Common myeloid progenitor, CD34-positive (primary cell): ENCODE measurements at regions not wholly inside any gene's neighbourhood (a gene's known extent, or its start where the extent isn't known, plus 50 kb on each side); places are given as distances from the start of the nearest gene placed in this dataset.
"Not testable (repeated sequence)": the region's sequence is repeated elsewhere in the genome, so short reads cannot be mapped to it uniquely, and the experiment has no call there.

Source experiments
- CTCF ChIA-PET: fragments of 350-600 bp; sonication (Branson Sonifier 250); formaldehyde crosslinking; loops from one replicate; lab custom pipeline; 2021; ENCODE audit warnings: antibody characterized with exemption; lab: Charles Lee
- POLR2A ChIA-PET: fragments of 350-600 bp; sonication (Branson Sonifier 250); formaldehyde crosslinking; loops from one replicate; lab custom pipeline; 2021; ENCODE audit warnings: antibody characterized with exemption; lab: Charles Lee
- DNase-seq, 3 donors: peaks; one replicate each; pipeline versions ENCODE4 v3.0.0 to v3.0.0-alpha.2; 2013
- H3K27ac ChIP-seq, 2 experiments: 1 replicate in 1 of 2; 2 replicates in 1 of 2; pipeline ENCODE4 v1.7.0; 2013; ENCODE audit warnings: inconsistent platforms in 2 of 2, low read length in 2 of 2, mild to moderate bottlenecking in 2 of 2, low read depth in 1 of 2, moderate library complexity in 1 of 2; ENCODE audit not compliant: severe bottlenecking in 2 of 2, insufficient read depth in 1 of 2, poor library complexity in 1 of 2
- H3K27me3 ChIP-seq, 5 experiments: replicated peaks in 2 of 5; 1 replicate in 3 of 5; 2 replicates in 2 of 5; pipeline versions ENCODE4 v1.6.1 to v1.7.0; 2013; ENCODE audit warnings: low read length in 4 of 5, mild to moderate bottlenecking in 2 of 5, moderate library complexity in 2 of 5, inconsistent platforms in 1 of 5; ENCODE audit not compliant: insufficient read depth in 5 of 5, control insufficient read depth in 4 of 5
- H3K36me3 ChIP-seq, 4 experiments: 1 replicate in 2 of 4; 2 replicates in 2 of 4; pipeline versions ENCODE4 v1.6.1 to v1.7.0; 2013; ENCODE audit warnings: low read length in 3 of 4, control low read depth in 1 of 4, mild to moderate bottlenecking in 1 of 4; ENCODE audit not compliant: control insufficient read depth in 4 of 4, insufficient read depth in 4 of 4
- H3K4me1 ChIP-seq, 4 experiments: 1 replicate in 3 of 4; 2 replicates in 1 of 4; pipeline versions ENCODE4 v1.6.1 to v1.7.1; 2013; ENCODE audit warnings: low read length in 3 of 4, mild to moderate bottlenecking in 3 of 4, control low read depth in 1 of 4, inconsistent platforms in 1 of 4, moderate library complexity in 1 of 4; ENCODE audit not compliant: control insufficient read depth in 4 of 4, insufficient read depth in 4 of 4; ENCODE audit errors: control extremely low read depth in 1 of 4
- H3K4me3 ChIP-seq, 7 experiments: 1 replicate in 4 of 7; 2 replicates in 3 of 7; pipeline versions ENCODE4 v1.5.1 to v1.7.0; 2013; ENCODE audit warnings: mild to moderate bottlenecking in 7 of 7, low read length in 6 of 7, moderate library complexity in 6 of 7, inconsistent platforms in 2 of 7, low read depth in 2 of 7, control low read depth in 1 of 7; ENCODE audit not compliant: insufficient read depth in 4 of 7, control insufficient read depth in 1 of 7; ENCODE audit errors: extremely low read depth in 1 of 7
- H3K9me3 ChIP-seq, 5 experiments: 1 replicate in 4 of 5; 2 replicates in 1 of 5; pipeline versions ENCODE4 v1.6.1 to v1.7.1; 2013; ENCODE audit warnings: low read length in 4 of 5, mild to moderate bottlenecking in 2 of 5, inconsistent platforms in 1 of 5, low read depth in 1 of 5, moderate library complexity in 1 of 5; ENCODE audit not compliant: control insufficient read depth in 4 of 5, insufficient read depth in 2 of 5; ENCODE audit errors: control extremely low read depth in 1 of 5
- WGBS: methylation state at CpG from one replicate; pipeline ENCODE4 v1.1.5; 2013; ENCODE audit not compliant: insufficient coverage; 5-methylcytosine and 5-hydroxymethylcytosine counted together

GRCh38 chr11:129710423-129710822 lies 105.2 kb upstream of the TMEM45B start:
- ChIA-PET CTCF (interaction anchor here (1.0 kb wide), 1 partner anchor 16 kb away, joined by 5 read pairs; no protein-coding TSS in a partner anchor), POLR2A (no interaction called here)
- Histone ChIP-seq H3K4me3 (no peak overlapping the region), H3K4me1 (no peaks in the 10 kb centered on the region), H3K27ac (no peak overlapping the region), H3K9me3 (peaks cover 0 to 5% (median 0%) of the 10 kb centered on the region in 5 experiments), H3K27me3 (peaks cover 0 to 10% (median 5%) of the 10 kb centered on the region in 5 experiments), H3K36me3 (no peaks in the 10 kb centered on the region)
- DNase-seq = no peak
- WGBS = 100% methylated on average over 1 of the region's 2 CpGs

GRCh38 chr11:129711760-129712159 lies 103.9 kb upstream of the TMEM45B start:
- no peaks in the 10 kb centered on the region for H3K4me1 ChIP-seq
- no peak overlapping the region for H3K27ac ChIP-seq
- no peaks in the 10 kb centered on the region for H3K36me3 ChIP-seq
- 94% methylated on average over 3 of the region's 3 CpGs for WGBS
- no peak overlapping the region for H3K4me3 ChIP-seq
- no peak for DNase-seq
- CTCF ChIA-PET = interaction anchor here (1.3 kb wide), 1 partner anchor 10 kb away, joined by 3 read pairs; no protein-coding TSS in a partner anchor
- POLR2A ChIA-PET = no interaction called here
- peaks cover 0 to 5% (median 0%) of the 10 kb centered on the region in 5 experiments for H3K9me3 ChIP-seq
- peaks cover 0 to 8% (median 3%) of the 10 kb centered on the region in 5 experiments for H3K27me3 ChIP-seq

GRCh38 chr11:129712486-129713240 lies 103.0 kb upstream of the TMEM45B start:
- 94% methylated on average over 25 of the region's 25 CpGs for WGBS
- CTCF ChIA-PET = interaction anchor here (1.3 kb wide), 1 partner anchor 9 kb away, joined by 3 read pairs; no protein-coding TSS in a partner anchor
- H3K9me3 ChIP-seq, POLR2A ChIA-PET, H3K4me3 ChIP-seq, H3K36me3 ChIP-seq, DNase-seq, H3K4me1 ChIP-seq, H3K27ac ChIP-seq, H3K27me3 ChIP-seq: not testable (repeated sequence)

- DNase-seq = no peak
- Histone ChIP-seq H3K4me1 (no peaks in the 10 kb centered on the region), H3K4me3 (no peak overlapping the region), H3K27ac (no peak overlapping the region), H3K36me3 (no peaks in the 10 kb centered on the region), H3K9me3 (no peaks in the 10 kb centered on the region), H3K27me3 (peaks cover 0 to 6% (median 0%) of the 10 kb centered on the region in 5 experiments)
- ChIA-PET POLR2A (no interaction called here), CTCF (no interaction called here)
- 100% methylated on average over 1 of the region's 3 CpGs for WGBS
These were observed 96.6 kb upstream of the TMEM45B start for GRCh38 chr11:129719037-129719436.

- H3K4me3 ChIP-seq = no peak overlapping the region
- 92% methylated on average over 2 of the region's 4 CpGs for WGBS
- no peaks in the 10 kb centered on the region for H3K4me1 ChIP-seq
- no peak overlapping the region for H3K27ac ChIP-seq
- H3K36me3 ChIP-seq = no peaks in the 10 kb centered on the region
- no peaks in the 10 kb centered on the region for H3K9me3 ChIP-seq
- no peak for DNase-seq
- peaks cover 0 to 9% (median 0%) of the 10 kb centered on the region in 5 experiments for H3K27me3 ChIP-seq
- POLR2A ChIA-PET = no interaction called here
- CTCF ChIA-PET = no interaction called here
These were observed 95.5 kb upstream of the TMEM45B start for GRCh38 chr11:129720156-129720555.

- Histone ChIP-seq H3K4me1 (no peaks in the 10 kb centered on the region), H3K9me3 (no peaks in the 10 kb centered on the region), H3K27ac (no peak overlapping the region), H3K36me3 (no peaks in the 10 kb centered on the region), H3K4me3 (no peak overlapping the region), H3K27me3 (peaks cover 0 to 15% (median 0%) of the 10 kb centered on the region in 5 experiments)
- WGBS = 90% methylated on average over 9 of the region's 11 CpGs
- CTCF ChIA-PET = no interaction called here
- POLR2A ChIA-PET = no interaction called here
- DNase-seq = no peak
These were observed 94.7 kb upstream of the TMEM45B start for GRCh38 chr11:129720994-129721393.

- 91% methylated on average over 12 of the region's 13 CpGs for WGBS
- Histone ChIP-seq H3K36me3 (no peaks in the 10 kb centered on the region), H3K4me1 (no peaks in the 10 kb centered on the region), H3K9me3 (no peaks in the 10 kb centered on the region), H3K27me3 (peaks cover 0 to 18% (median 0%) of the 10 kb centered on the region in 5 experiments), H3K27ac (no peak overlapping the region), H3K4me3 (no peak overlapping the region)
- DNase-seq = no peak
- POLR2A ChIA-PET = no interaction called here
- CTCF ChIA-PET = interaction anchor here (1.0 kb wide), 1 partner anchor 9 kb away, joined by 3 read pairs; no protein-coding TSS in a partner anchor
These were observed 94.0 kb upstream of the TMEM45B start for GRCh38 chr11:129721685-129722084.
